HUES48 (cell line): ENCODE measurements at regions not wholly inside any gene's neighbourhood (a gene's known extent, or its start where the extent isn't known, plus 50 kb on each side); places are given as distances from the start of the nearest gene placed in this dataset.

Source experiments
- H3K27ac ChIP-seq: one replicate; pipeline ENCODE4 v1.7.0; 2013; ENCODE audit warnings: low read depth, low read length, inconsistent platforms
- H3K27me3 ChIP-seq: 2 replicates; pipeline ENCODE4 v1.6.1; 2013; ENCODE audit warnings: mild to moderate bottlenecking, low read length; ENCODE audit not compliant: control insufficient read depth, insufficient read depth
- H3K36me3 ChIP-seq: 2 replicates; pipeline ENCODE4 v1.6.1; 2013; ENCODE audit warnings: low read length; ENCODE audit not compliant: control insufficient read depth, insufficient read depth
- H3K4me1 ChIP-seq: 2 replicates; pipeline ENCODE4 v1.6.1; 2013; ENCODE audit warnings: mild to moderate bottlenecking, low read length; ENCODE audit not compliant: control insufficient read depth, insufficient read depth
- H3K4me3 ChIP-seq: 2 replicates; pipeline ENCODE4 v1.5.1; 2013; ENCODE audit warnings: mild to moderate bottlenecking, low read depth, low read length
- H3K9ac ChIP-seq: 2 replicates; pipeline ENCODE4 v1.6.1; 2013; ENCODE audit warnings: mild to moderate bottlenecking, low read depth, low read length, moderate library complexity
- H3K9me3 ChIP-seq: 2 replicates; pipeline ENCODE4 v1.6.1; 2013; ENCODE audit warnings: low read length; ENCODE audit not compliant: control insufficient read depth, insufficient read depth

DNA sequence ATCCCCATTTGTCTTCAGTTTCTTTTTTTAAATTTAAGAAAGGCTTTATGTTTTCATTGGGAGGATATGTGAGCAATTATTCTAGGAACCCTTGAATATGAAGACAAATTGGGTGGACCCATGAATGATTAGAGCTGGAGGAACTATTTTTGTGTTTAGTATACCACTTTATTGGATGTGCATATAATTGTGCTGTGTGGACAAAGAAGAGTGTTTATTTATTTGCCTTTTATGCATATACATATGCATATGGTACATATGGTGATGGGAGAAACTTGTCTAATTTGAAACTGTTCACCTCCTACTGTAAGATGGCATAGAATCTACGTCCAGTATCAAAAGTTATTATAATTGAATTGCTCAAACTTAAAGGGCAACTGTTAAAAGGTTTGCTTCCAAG lies 94.8 kb upstream of the CENPW start:
- Histone ChIP-seq H3K9ac (no peak overlapping the region), H3K4me3 (no peak overlapping the region), H3K27me3 (no peaks in the 10 kb centered on the region), H3K4me1 (no peaks in the 10 kb centered on the region), H3K9me3 (peaks cover 3% of the 10 kb centered on the region; the same call in 1 of the 2 replicates), H3K36me3 (no peaks in the 10 kb centered on the region), H3K27ac (no peak overlapping the region)

DNA sequence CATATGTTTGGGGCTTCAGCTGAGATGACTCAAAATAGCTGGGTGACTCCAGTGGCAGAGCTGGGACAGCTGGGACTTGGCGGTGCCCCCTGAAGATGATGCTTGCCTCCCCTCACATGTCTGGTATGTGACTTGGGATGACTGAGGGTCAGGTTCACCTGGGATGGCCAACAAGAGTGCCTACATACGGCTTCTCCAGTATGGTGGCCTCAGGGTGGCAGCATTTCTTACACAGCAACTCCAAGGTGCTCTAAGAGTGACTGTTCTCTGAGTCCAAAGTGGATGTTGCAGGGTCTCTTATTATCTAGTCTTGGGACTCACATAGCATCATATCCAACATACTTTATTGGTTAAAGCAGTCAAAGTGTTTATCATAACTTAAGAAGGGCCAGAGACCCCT lies 87.8 kb upstream of the CENPW start:
- Histone ChIP-seq H3K9ac (no peak overlapping the region), H3K9me3 (no peaks in the 10 kb centered on the region), H3K27me3 (no peaks in the 10 kb centered on the region), H3K4me3 (no peak overlapping the region), H3K36me3 (no peaks in the 10 kb centered on the region), H3K27ac (no peak overlapping the region), H3K4me1 (no peaks in the 10 kb centered on the region)

DNA sequence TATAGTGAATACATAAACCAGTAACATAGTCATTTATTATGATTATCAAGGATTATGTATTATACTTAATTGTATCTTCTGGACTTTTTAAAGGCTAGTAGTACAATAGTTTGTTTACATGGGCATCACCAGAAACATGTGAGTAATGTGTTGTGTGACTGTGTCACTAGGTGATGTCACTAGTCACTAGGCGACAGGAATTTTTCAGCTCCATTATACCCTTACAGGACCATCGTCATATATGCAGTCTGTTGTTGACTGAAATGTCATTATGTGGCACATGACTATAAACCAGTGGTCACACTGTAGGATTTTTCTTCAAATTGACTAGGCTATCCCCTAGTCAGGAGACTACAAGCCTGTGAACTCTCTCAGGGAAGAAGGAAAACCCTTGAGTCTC lies 86.5 kb upstream of the CENPW start:
- no peak overlapping the region for H3K27ac ChIP-seq
- no peak overlapping the region for H3K9ac ChIP-seq
- no peaks in the 10 kb centered on the region for H3K4me1 ChIP-seq
- H3K27me3 ChIP-seq: no peaks in the 10 kb centered on the region
- H3K36me3 ChIP-seq: no peaks in the 10 kb centered on the region
- H3K9me3 ChIP-seq: no peaks in the 10 kb centered on the region
- H3K4me3 ChIP-seq: no peak overlapping the region

DNA sequence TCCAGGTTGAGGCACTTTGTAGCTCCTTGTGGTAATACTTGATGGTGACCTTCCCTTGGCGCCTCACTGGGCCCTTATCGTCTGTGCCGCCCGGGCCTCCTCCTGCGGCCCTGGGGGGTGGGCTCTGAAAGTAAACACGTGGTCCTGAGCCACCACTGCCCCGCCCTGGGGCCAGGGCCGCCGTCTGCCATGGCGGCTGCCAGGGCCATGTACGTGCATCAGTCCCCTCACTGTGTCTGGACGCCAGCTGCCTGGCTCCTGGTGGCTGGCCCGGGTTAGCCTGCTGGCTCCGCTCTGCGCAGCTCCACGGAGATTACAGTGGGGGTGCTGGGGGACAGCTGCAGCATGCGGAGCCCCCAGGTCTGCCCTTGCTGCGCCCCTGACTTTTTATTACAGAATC lies 81.8 kb upstream of the CENPW start:
- H3K9ac ChIP-seq: no peak overlapping the region
- no peak overlapping the region for H3K4me3 ChIP-seq
- H3K9me3 ChIP-seq: no peaks in the 10 kb centered on the region
- H3K27me3 ChIP-seq: no peaks in the 10 kb centered on the region
- no peak overlapping the region for H3K27ac ChIP-seq
- no peaks in the 10 kb centered on the region for H3K36me3 ChIP-seq
- no peaks in the 10 kb centered on the region for H3K4me1 ChIP-seq

DNA sequence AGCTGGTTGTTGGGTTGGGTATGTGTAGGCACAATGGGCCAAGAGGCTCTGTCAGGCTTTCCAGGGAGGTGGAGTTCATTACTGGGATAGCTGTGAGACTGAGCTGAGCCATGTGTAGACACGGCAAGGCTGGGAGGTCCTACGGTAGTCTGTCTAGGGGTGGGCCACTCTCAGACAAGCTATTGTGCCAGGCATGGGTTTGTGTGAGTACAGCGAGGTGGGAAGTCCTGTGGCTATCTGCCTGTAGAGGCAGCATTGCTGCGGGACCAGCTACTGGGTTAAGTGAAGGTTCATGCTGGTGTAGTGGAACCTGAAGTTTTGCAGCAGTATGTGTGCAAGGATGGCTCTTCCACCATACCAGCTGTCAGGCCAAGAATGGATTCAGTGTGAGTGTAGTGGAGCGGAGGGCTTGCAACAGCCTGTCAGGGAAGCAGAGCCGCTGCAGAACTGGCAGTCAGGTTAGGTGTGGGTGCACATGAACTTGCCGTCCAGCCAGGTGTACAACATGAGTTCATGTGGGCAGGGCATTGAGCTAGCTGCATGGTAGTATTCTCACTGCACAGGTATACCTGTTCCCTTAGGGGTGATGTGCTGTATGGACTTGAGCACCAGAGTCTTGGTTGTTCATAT lies 78.0 kb upstream of the CENPW start:
- no peaks in the 10 kb centered on the region for H3K4me1 ChIP-seq
- no peaks in the 10 kb centered on the region for H3K36me3 ChIP-seq
- H3K27ac ChIP-seq: no peak overlapping the region
- H3K9ac ChIP-seq: no peak overlapping the region
- no peak overlapping the region for H3K4me3 ChIP-seq
- H3K9me3 ChIP-seq: no peaks in the 10 kb centered on the region
- no peaks in the 10 kb centered on the region for H3K27me3 ChIP-seq

GRCh38 chr6:126264265-126264664 lies 75.7 kb upstream of the CENPW start:
- no peak overlapping the region for H3K9ac ChIP-seq
- no peaks in the 10 kb centered on the region for H3K4me1 ChIP-seq
- no peaks in the 10 kb centered on the region for H3K36me3 ChIP-seq
- no peak overlapping the region for H3K4me3 ChIP-seq
- H3K27me3 ChIP-seq: no peaks in the 10 kb centered on the region
- H3K27ac ChIP-seq: no peak overlapping the region
- no peaks in the 10 kb centered on the region for H3K9me3 ChIP-seq

- Histone ChIP-seq H3K9ac (no peak overlapping the region), H3K9me3 (no peaks in the 10 kb centered on the region), H3K36me3 (no peaks in the 10 kb centered on the region), H3K4me1 (no peaks in the 10 kb centered on the region), H3K4me3 (no peak overlapping the region), H3K27me3 (no peaks in the 10 kb centered on the region), H3K27ac (no peak overlapping the region)
These were observed 73.3 kb upstream of the CENPW start for GRCh38 chr6:126266664-126267063.

DNA sequence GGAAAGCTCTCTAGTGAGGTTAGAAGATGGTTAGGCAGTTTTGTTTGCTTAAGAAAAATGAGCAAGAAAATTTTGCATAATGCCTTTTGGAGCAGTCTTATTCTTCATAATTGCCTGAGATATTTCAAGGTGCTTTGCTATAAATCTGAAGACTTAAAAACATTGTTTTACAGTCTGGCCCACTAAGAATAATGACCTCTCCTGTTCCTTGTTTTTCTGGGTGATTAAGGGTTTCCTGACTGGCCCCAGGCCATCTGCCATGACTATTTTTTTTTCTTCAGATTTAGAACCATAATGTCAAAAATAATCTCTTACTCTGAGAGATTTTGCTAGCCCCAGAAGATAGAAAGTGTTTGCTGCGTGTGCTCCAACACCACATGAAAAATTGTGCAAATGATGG lies 72.3 kb upstream of the CENPW start:
- H3K4me3 ChIP-seq: no peak overlapping the region
- H3K9me3 ChIP-seq: no peaks in the 10 kb centered on the region
- no peak overlapping the region for H3K9ac ChIP-seq
- no peak overlapping the region for H3K27ac ChIP-seq
- H3K36me3 ChIP-seq: no peaks in the 10 kb centered on the region
- H3K27me3 ChIP-seq: no peaks in the 10 kb centered on the region
- no peaks in the 10 kb centered on the region for H3K4me1 ChIP-seq

- no peak overlapping the region for H3K27ac ChIP-seq
- H3K36me3 ChIP-seq: no peaks in the 10 kb centered on the region
- no peak overlapping the region for H3K4me3 ChIP-seq
- no peaks in the 10 kb centered on the region for H3K4me1 ChIP-seq
- no peaks in the 10 kb centered on the region for H3K27me3 ChIP-seq
- no peaks in the 10 kb centered on the region for H3K9me3 ChIP-seq
- no peak overlapping the region for H3K9ac ChIP-seq
These were observed 71.8 kb upstream of the CENPW start for GRCh38 chr6:126268092-126268491.

- no peak overlapping the region for H3K27ac ChIP-seq
- no peaks in the 10 kb centered on the region for H3K9me3 ChIP-seq
- H3K9ac ChIP-seq: no peak overlapping the region
- H3K4me3 ChIP-seq: no peak overlapping the region
- no peaks in the 10 kb centered on the region for H3K36me3 ChIP-seq
- H3K27me3 ChIP-seq: no peaks in the 10 kb centered on the region
- H3K4me1 ChIP-seq: no peaks in the 10 kb centered on the region
These were observed 59.6 kb upstream of the CENPW start for GRCh38 chr6:126280287-126280686.

DNA sequence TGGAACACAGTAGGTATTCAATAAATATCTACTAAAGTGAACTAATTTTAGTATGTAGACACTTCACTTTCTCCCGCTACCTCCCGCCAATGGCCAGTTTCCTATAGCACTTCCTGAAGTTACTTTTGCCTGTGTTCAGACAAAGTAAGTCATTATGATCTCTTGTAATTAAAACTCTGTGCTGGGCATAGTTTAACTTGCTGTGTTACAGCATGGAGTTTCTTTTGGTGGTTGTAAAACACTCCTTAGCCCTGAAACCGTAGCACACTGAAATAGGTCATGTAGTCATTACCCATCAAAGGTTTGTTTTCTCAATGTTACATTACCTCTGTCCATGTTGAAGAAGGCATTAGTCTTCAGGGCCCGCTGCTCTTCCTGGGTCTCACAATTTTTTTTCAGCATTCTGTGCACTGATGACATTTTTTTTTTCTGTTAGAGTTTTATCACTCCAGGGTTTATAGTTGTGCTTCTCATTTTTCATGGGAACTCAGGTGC lies 54.0 kb upstream of the CENPW start:
- H3K27me3 ChIP-seq: no peaks in the 10 kb centered on the region
- no peaks in the 10 kb centered on the region for H3K36me3 ChIP-seq
- H3K4me3 ChIP-seq: no peak overlapping the region
- H3K27ac ChIP-seq: no peak overlapping the region
- H3K9me3 ChIP-seq: no peaks in the 10 kb centered on the region
- no peak overlapping the region for H3K9ac ChIP-seq
- H3K4me1 ChIP-seq: no peaks in the 10 kb centered on the region
